CD14-positive monocyte (primary cell): ENCODE measurements at regions not wholly inside any gene's neighbourhood (a gene's known extent, or its start where the extent isn't known, plus 50 kb on each side); places are given as distances from the start of the nearest gene placed in this dataset.

Source experiments
- DNase-seq, 3 donors: peaks; one replicate each; pipeline ENCODE4 v3.0.0-alpha.2; 2011 to 2022
- H2AFZ ChIP-seq: 2 replicates; pipeline ENCODE4 v1.6.0; 2012; ENCODE audit warnings: mild to moderate bottlenecking, low read depth, low read length, inconsistent platforms; ENCODE audit not compliant: insufficient read depth, poor library complexity, severe bottlenecking
- H3K27ac ChIP-seq, 2 donors: 1 replicate in 1 of 2; 2 replicates in 1 of 2; pipeline ENCODE4 v1.5.1; 2012 to 2013; ENCODE audit warnings: low read length in 2 of 2, control low read depth in 1 of 2, inconsistent platforms in 1 of 2, low read depth in 1 of 2, mild to moderate bottlenecking in 1 of 2
- H3K27me3 ChIP-seq, 2 donors: one replicate each; pipeline versions ENCODE4 v1.6.0 to v1.6.1; 2011 to 2013; ENCODE audit warnings: low read length in 2 of 2; ENCODE audit not compliant: control insufficient read depth in 2 of 2, insufficient read depth in 2 of 2
- H3K36me3 ChIP-seq, 2 donors: replicated peaks in 1 of 2; 1 replicate in 1 of 2; 2 replicates in 1 of 2; pipeline versions ENCODE4 v1.5.1 to v1.6.1; 2012 to 2013; ENCODE audit warnings: low read length in 2 of 2, control low read depth in 1 of 2, inconsistent platforms in 1 of 2, mild to moderate bottlenecking in 1 of 2; ENCODE audit not compliant: insufficient read depth in 2 of 2, control insufficient read depth in 1 of 2
- H3K4me1 ChIP-seq, 2 donors: 1 replicate in 1 of 2; 2 replicates in 1 of 2; pipeline versions ENCODE4 v1.5.1 to v1.6.1; 2012 to 2013; ENCODE audit warnings: low read length in 2 of 2, control low read depth in 1 of 2, inconsistent platforms in 1 of 2, mild to moderate bottlenecking in 1 of 2, moderate library complexity in 1 of 2; ENCODE audit not compliant: insufficient read depth in 2 of 2, control insufficient read depth in 1 of 2
- H3K4me2 ChIP-seq: replicated peaks from 2 replicates; pipeline ENCODE3; 2012; ENCODE audit warnings: low read length, moderate library complexity, mild to moderate bottlenecking; ENCODE audit not compliant: poor library complexity, severe bottlenecking; ENCODE audit errors: extremely low read depth
- H3K4me3 ChIP-seq, 3 experiments: fragments of 200-600 bp in 1 of 3; sonication (generic) in 1 of 3; replicated peaks in 1 of 3; 1 replicate in 2 of 3; 2 replicates in 1 of 3; pipeline ENCODE4 v1.5.1; 2011 to 2013; ENCODE audit warnings: low read length in 3 of 3, mild to moderate bottlenecking in 3 of 3, control low read depth in 2 of 3, low read depth in 2 of 3, inconsistent platforms in 1 of 3, moderate library complexity in 1 of 3
- H3K79me2 ChIP-seq: 2 replicates; pipeline ENCODE4 v1.6.0; 2012; ENCODE audit warnings: mild to moderate bottlenecking, control low read depth, inconsistent platforms, low read length, moderate library complexity; ENCODE audit not compliant: insufficient read depth
- H3K9ac ChIP-seq: 2 replicates; pipeline ENCODE4 v1.6.0; 2017; ENCODE audit warnings: low read length, mild to moderate bottlenecking; ENCODE audit not compliant: insufficient read depth, poor library complexity, severe bottlenecking
- H3K9me3 ChIP-seq, 2 donors: replicated peaks in 1 of 2; 1 replicate in 1 of 2; 2 replicates in 1 of 2; pipeline versions ENCODE4 v1.5.1 to v1.6.1; 2012 to 2013; ENCODE audit warnings: low read length in 2 of 2, control low read depth in 1 of 2; ENCODE audit not compliant: control insufficient read depth in 1 of 2, insufficient read depth in 1 of 2
- H4K20me1 ChIP-seq: 2 replicates; pipeline ENCODE4 v1.6.0; 2012; ENCODE audit warnings: mild to moderate bottlenecking, low read length, control low read depth, moderate library complexity; ENCODE audit not compliant: insufficient read depth
- H3K27ac Mint-ChIP-seq, 7 donors: one replicate each; pipeline ENCODE4 v1.8.0; 2020; ENCODE audit warnings: mild to moderate bottlenecking in 7 of 7, mixed read lengths in 7 of 7, moderate library complexity in 6 of 7, inconsistent platforms in 2 of 7
- H3K27me3 Mint-ChIP-seq, 3 donors: one replicate each; pipeline ENCODE4 v1.8.0; 2021 to 2022; ENCODE audit warnings: low read depth in 3 of 3, mild to moderate bottlenecking in 3 of 3, mixed read lengths in 3 of 3, moderate library complexity in 3 of 3, inconsistent platforms in 1 of 3
- H3K36me3 Mint-ChIP-seq, 2 donors: one replicate each; pipeline ENCODE4 v1.8.0; 2020; ENCODE audit warnings: mixed read lengths in 2 of 2, inconsistent platforms in 1 of 2, mild to moderate bottlenecking in 1 of 2
- H3K4me1 Mint-ChIP-seq: one replicate; pipeline ENCODE4 v1.8.0; 2020; ENCODE audit warnings: mild to moderate bottlenecking, mixed read lengths
- H3K4me3 Mint-ChIP-seq, 2 donors: one replicate each; pipeline ENCODE4 v1.8.0; 2020; ENCODE audit warnings: mild to moderate bottlenecking in 2 of 2, mixed read lengths in 2 of 2, moderate library complexity in 1 of 2
- H3K9me3 Mint-ChIP-seq, 7 donors: one replicate each; pipeline ENCODE4 v1.8.0; 2020 to 2022; ENCODE audit warnings: mixed read lengths in 7 of 7, mild to moderate bottlenecking in 6 of 7, moderate library complexity in 6 of 7, inconsistent platforms in 2 of 7
- CTCF ChIP-seq: fragments of 200-600 bp; IDR thresholded peaks from one replicate; pipeline ENCODE4 v1.8.0; 2022; ENCODE audit warnings: antibody characterized with exemption, mild to moderate bottlenecking
- WGBS: methylation state at CpG from one replicate; pipeline ENCODE4 v1.1.5; 2013; ENCODE audit warnings: missing lambda C conversion rate; ENCODE audit not compliant: insufficient coverage; 5-methylcytosine and 5-hydroxymethylcytosine counted together
- intact Hi-C, 2 donors: fragments of 100-400 bp; cut with micrococcal nuclease; formaldehyde crosslinking; loops; one replicate each; pipeline versions ENCODE4 v1.15.0 to v1.15.1; 2023

GRCh38 chr13:104065328-104065727 is 999.1 kb upstream of the SLC10A2 start:
- Mint-ChIP-seq H3K27me3 (peaks cover 0 to 2% (median 0%) of the 10 kb centered on the region in 3 donors), H3K27ac (no peak overlapping the region), H3K9me3 (peaks cover 0 to 15% (median 5%) of the 10 kb centered on the region in 7 donors), H3K36me3 (no peaks in the 10 kb centered on the region), H3K4me3 (no peak overlapping the region), H3K4me1 (no peaks in the 10 kb centered on the region)
- H4K20me1 ChIP-seq = no peaks in the 10 kb centered on the region
- H2AFZ ChIP-seq = no peak overlapping the region
- 60% methylated on average over 1 of the region's 2 CpGs for WGBS
- H3K4me2 ChIP-seq = no peak overlapping the region
- no peak overlapping the region for H3K4me3 ChIP-seq
- no peaks in the 10 kb centered on the region for H3K27me3 ChIP-seq
- H3K36me3 ChIP-seq = no peaks in the 10 kb centered on the region
- intact Hi-C loops = no loop called here
- peaks cover 5 to 10% of the 10 kb centered on the region in 2 donors for H3K9me3 ChIP-seq
- H3K4me1 ChIP-seq = no peaks in the 10 kb centered on the region
- no peaks in the 10 kb centered on the region for H3K79me2 ChIP-seq
- no peak for TF ChIP-seq CTCF
- no peak overlapping the region for H3K27ac ChIP-seq
- no peak overlapping the region for H3K9ac ChIP-seq
- DNase-seq = no peak

- peaks cover 7 to 11% of the 10 kb centered on the region in 2 donors for H3K9me3 ChIP-seq
- Mint-ChIP-seq H3K4me3 (no peak overlapping the region), H3K36me3 (no peaks in the 10 kb centered on the region), H3K9me3 (peaks cover 0 to 9% (median 4%) of the 10 kb centered on the region in 7 donors), H3K27me3 (peaks cover 0 to 2% (median 0%) of the 10 kb centered on the region in 3 donors), H3K27ac (no peak overlapping the region), H3K4me1 (no peaks in the 10 kb centered on the region)
- H2AFZ ChIP-seq = no peak overlapping the region
- no peaks in the 10 kb centered on the region for H3K79me2 ChIP-seq
- WGBS = no CpG with 5 or more reads among the region's 4 CpGs
- no peaks in the 10 kb centered on the region for H3K27me3 ChIP-seq
- no peaks in the 10 kb centered on the region for H3K36me3 ChIP-seq
- DNase-seq = no peak
- no peak overlapping the region for H3K4me3 ChIP-seq
- no peak overlapping the region for H3K9ac ChIP-seq
- no peak overlapping the region for H3K27ac ChIP-seq
- no peak for TF ChIP-seq CTCF
- no peaks in the 10 kb centered on the region for H4K20me1 ChIP-seq
- intact Hi-C loops = no loop called here
- no peaks in the 10 kb centered on the region for H3K4me1 ChIP-seq
- no peak overlapping the region for H3K4me2 ChIP-seq
Measured at GRCh38 chr13:104057861-104058260, 991.6 kb upstream of the SLC10A2 start.
